Omental fat pad (tissue), 3 donors: ENCODE measurements at regions not wholly inside any gene's neighbourhood (a gene's known extent, or its start where the extent isn't known, plus 50 kb on each side); places are given as distances from the start of the nearest gene placed in this dataset.

Experiments used
- ATAC-seq: fragments of 150-250 bp; one replicate; pipeline ENCODE4 v1.9.1; 2016; ENCODE audit warnings: mild to moderate bottlenecking, moderate library complexity; ENCODE audit not compliant: low FRiP score
- DNase-seq: peaks from one replicate; pipeline ENCODE4 v3.0.0-alpha.2; 2019; ENCODE audit warnings: low spot score
- TF ChIP-seq, protein P1 (sequence below), 3 donors: fragments of 450-650 bp; IDR thresholded peaks; one replicate each; pipeline ENCODE4 v1.5.1; 2016 to 2017; ENCODE audit warnings: antibody characterized with exemption in 3 of 3, mild to moderate bottlenecking in 3 of 3, moderate library complexity in 2 of 3

DNA sequence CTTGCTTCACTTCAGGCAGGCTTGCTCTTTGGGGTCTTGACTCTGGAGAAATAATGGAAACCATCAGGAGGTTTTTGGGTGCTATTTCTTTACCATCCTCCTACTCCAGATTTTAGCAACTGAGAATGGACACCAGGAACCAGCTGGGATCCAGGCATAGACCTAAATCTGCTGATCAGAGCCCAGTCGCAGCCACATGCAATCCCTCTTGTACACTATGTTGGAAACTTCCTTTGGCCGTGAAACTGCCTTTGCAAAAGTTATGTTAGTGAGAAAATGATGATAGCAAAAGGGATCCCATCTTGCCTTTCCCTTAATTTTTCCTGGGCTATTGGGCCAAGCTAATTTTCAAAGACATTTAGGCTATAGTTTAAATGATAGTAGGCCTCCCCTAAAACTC lies 158.8 kb upstream of the ARL4C start:
- TF ChIP-seq, protein P1, sequence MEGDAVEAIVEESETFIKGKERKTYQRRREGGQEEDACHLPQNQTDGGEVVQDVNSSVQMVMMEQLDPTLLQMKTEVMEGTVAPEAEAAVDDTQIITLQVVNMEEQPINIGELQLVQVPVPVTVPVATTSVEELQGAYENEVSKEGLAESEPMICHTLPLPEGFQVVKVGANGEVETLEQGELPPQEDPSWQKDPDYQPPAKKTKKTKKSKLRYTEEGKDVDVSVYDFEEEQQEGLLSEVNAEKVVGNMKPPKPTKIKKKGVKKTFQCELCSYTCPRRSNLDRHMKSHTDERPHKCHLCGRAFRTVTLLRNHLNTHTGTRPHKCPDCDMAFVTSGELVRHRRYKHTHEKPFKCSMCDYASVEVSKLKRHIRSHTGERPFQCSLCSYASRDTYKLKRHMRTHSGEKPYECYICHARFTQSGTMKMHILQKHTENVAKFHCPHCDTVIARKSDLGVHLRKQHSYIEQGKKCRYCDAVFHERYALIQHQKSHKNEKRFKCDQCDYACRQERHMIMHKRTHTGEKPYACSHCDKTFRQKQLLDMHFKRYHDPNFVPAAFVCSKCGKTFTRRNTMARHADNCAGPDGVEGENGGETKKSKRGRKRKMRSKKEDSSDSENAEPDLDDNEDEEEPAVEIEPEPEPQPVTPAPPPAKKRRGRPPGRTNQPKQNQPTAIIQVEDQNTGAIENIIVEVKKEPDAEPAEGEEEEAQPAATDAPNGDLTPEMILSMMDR (IDR thresholded peaks at IDR 0.05), result no peak
- ATAC-seq (no peak), DNase-seq (no peak)

DNA sequence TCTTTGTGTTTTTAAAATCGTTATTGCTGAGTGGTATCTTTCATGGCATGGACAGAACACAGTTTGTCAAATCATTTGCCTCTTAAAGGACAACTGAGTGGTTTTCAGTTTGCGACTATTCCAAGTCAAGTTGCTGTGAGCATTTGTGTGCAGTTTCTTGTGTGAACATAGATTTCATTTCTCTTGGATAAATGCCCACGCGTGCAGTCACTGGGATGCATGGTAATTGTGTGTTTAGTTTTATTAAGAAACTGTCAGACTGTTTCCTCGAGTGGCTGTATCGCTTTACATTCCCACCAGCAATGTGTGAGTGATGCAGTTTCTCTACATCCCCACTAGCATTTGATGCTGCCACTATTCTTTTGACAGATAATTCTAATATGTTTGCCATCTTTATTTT lies 154.0 kb upstream of the ARL4C start:
- DNase-seq (no peak), ATAC-seq (no peak)
- TF ChIP-seq, protein P1 (IDR thresholded peaks at IDR 0.05), result no peak

DNA sequence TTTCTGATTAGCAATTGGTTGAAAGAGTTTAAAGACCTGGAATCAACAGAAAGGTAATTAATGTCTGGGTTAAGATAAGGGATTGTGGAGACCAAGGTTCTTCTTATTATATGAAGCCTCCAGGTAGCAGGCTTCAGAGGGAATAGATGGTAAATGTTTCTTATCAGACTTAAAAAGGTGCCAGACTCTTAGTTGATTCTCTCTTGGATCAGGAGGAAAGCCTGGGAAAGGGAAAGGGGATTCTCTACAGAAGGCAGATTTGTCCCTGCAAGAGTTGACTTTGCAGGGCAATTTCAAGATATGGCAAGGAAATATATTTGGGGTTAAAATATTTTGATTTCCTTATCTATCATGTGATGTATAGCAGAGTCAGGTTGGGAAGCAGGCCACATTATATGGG lies 153.1 kb upstream of the ARL4C start:
- TF ChIP-seq, protein P1 (IDR thresholded peaks at IDR 0.05), result no peak
- ATAC-seq, result no peak
- no peak for DNase-seq

DNA sequence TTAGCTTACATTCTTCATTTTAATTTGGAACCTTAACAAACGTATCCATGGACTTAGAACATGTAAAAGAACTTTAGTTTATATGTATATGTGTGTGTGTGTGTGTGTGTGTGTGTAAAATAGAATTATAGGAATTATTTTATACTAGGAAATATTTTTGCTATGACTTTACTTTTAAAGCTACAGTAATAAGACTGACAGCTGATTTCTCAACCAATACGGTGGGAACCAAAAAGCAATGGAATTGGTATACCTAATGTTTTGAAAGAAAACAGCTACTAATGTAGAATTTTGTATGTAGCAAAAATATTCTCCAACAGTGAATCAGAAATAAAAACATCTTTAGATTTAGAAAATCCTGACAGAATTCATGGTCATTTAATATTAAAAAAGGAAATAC lies 146.5 kb upstream of the ARL4C start:
- TF ChIP-seq, protein P1 (IDR thresholded peaks at IDR 0.05), result no peak
- no peak for DNase-seq

DNA sequence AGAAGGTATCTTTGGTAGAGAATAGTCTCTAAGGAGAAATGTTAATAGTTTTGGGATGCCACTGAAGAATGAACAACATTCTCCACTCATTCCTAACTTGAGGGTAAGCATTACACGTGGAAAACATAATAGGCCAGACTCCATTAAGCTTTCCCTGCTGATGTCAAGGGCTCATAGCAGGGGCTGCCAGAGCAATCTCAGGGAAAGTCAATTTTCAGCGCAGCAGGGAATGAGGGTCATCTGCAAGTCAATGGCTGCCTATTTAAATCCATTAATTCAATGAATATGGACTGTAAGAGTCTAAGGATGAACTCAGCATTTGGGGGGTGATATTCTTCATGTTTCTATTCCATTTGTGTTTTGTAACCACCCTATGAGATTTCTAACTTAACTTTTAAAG lies 144.2 kb upstream of the ARL4C start:
- ATAC-seq, result no peak
- no peak for DNase-seq
- TF ChIP-seq, protein P1 (IDR thresholded peaks at IDR 0.05), result no peak

More for the DNA sequence above, 146.5 kb upstream of the ARL4C start:
- no peak for ATAC-seq

DNA sequence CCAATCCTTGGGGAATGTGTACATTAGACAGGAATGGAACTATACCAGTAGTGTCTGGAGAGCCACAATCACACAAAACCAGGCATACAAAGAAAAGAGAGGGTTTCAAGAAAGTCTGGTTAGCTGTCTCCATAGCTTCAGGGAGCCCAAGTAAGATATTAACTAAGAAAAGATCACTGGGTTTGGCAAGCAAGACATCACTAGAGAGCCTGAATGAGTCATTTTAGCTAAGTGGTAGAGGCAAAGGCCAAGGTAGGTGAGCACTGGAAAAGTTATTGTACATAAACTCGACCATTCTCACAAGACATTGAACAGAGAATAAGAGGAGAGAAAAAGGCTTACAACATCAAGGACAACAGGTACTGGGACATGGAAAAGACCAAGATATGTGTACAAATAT lies 143.8 kb upstream of the ARL4C start:
- no peak for ATAC-seq
- TF ChIP-seq, protein P1 (IDR thresholded peaks at IDR 0.05), result no peak
- DNase-seq, result no peak

DNA sequence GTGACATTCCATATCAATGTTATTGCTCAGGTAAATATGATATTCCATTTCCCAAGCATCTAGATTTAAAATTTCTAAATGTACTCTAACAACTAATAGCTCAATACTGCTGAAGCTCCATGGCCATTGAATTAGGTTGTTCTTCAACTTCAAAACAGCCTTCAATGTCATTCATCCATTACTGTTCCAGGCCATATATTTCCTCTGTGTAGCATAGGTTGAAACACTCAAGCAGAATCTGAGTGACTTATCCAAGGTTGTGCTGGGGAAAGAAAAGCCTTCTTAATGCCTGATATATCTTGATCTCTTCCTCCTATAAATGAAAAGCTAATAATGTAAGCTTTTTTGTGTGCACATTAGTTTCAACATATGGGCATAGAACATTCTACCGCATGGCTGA lies 142.1 kb upstream of the ARL4C start:
- TF ChIP-seq, protein P1 (IDR thresholded peaks at IDR 0.05), result no peak
- no peak for DNase-seq
- ATAC-seq, result no peak
